ENCODE measurements at regions not wholly inside any gene's neighbourhood (a gene's known extent, or its start where the extent isn't known, plus 50 kb on each side); places are given as distances from the start of the nearest gene placed in this dataset.

- TF ChIP-seq ZNF398 (CRISPR knock-in tag; IDR thresholded peaks at IDR 0.05) (no peak), ARID1B (IDR thresholded peaks at IDR 0.05) (peak; percentile 94), AFF1 (IDR thresholded peaks at IDR 0.05; ENCODE audit: low read depth in 1 of 2, partially characterized antibody in 2 of 2) (peak in 1 of 2 experiments; percentile 62), TAL1 (IDR thresholded peaks at IDR 0.05) (peak; percentile 80), MIER1 (IDR thresholded peaks at IDR 0.05; ENCODE audit: low read depth) (0 out of 2 replicates have a peak, but pooled peaks have one; percentile 25), TCF3 (CRISPR knock-in tag; IDR thresholded peaks at IDR 0.05) (peak; percentile 65), ZHX1 (conservative IDR thresholded peaks at IDR 0.05; ENCODE audit: low read length) (no peak), C11orf30 (IDR thresholded peaks at IDR 0.05; ENCODE audit: low read depth) (peak; percentile 91), EZH2 (IDR thresholded peaks at IDR 0.05; ENCODE audit: borderline replicate concordance, low read depth, low read length) (no peak), STAT5A (IDR thresholded peaks at IDR 0.05; ENCODE audit: borderline replicate concordance, low read length) (peak; percentile 8; the same call in 1 of the 2 replicates), NCOR1 (IDR thresholded peaks at IDR 0.05) (peak; percentile 73), ZFP91 (CRISPR knock-in tag; IDR thresholded peaks at IDR 0.05) (no peak), CHCHD3 (CRISPR knock-in tag; IDR thresholded peaks at IDR 0.05) (no peak), CBFA2T2 (conservative IDR thresholded peaks at IDR 0.05) (peak; percentile 73), TGIF2 (CRISPR knock-in tag; IDR thresholded peaks at IDR 0.05) (no peak), ZNF316 (IDR thresholded peaks at IDR 0.05) (peak; percentile 91), ZNF77 (CRISPR knock-in tag; IDR thresholded peaks at IDR 0.05) (no peak), SMARCE1 (IDR thresholded peaks at IDR 0.05) (peak; percentile 90), GATAD2A (IDR thresholded peaks at IDR 0.05) (no peak), LEF1 (IDR thresholded peaks at IDR 0.05) (peak; percentile 91), TAF7 (tag; IDR thresholded peaks at IDR 0.05) (no peak)
These were observed 253.1 kb downstream of the BCAT1 start (continued) for GRCh38 chr12:24695657-24696329.
